Urothelium cell line (cell line): ENCODE measurements at regions not wholly inside any gene's neighbourhood (a gene's known extent, or its start where the extent isn't known, plus 50 kb on each side); places are given as distances from the start of the nearest gene placed in this dataset.

ENCODE experiments used
- DNase-seq: peaks from one replicate; pipeline ENCODE4 v3.0.0; 2011; ENCODE audit warnings: low spot score, mixed read lengths
- FAIRE-seq: peaks from 2 replicates; lab custom pipeline; 2011; peaks lifted over from hg19 to GRCh38; lab: Jason Lieb, UNC

DNA sequence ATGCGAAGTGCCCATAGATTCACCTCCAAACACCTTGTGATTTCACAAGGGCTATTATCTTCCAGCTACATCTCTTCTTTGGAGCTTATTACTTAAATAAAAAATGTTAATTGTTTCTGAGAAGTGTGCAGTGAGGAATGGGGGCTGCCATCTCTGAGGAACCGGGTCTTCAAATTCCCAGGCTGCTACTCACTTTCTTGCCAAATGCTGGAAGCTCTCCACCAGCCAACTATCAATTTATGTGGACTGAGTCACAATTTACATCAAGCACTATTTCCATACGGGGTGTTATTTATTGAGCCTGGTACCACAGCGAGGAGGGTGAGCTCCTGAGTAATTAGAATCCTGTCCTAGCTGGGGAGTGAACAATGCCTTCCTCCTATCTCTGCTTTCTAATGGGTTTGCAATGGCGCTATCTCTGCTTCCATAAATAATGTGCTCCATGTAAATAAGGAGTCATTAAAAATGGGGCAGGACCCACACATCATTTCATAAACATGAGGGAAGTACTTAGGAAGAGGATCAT lies 898.3 kb downstream of the VRK1 start:
- DNase-seq (no peak), FAIRE-seq (no peak)

DNA sequence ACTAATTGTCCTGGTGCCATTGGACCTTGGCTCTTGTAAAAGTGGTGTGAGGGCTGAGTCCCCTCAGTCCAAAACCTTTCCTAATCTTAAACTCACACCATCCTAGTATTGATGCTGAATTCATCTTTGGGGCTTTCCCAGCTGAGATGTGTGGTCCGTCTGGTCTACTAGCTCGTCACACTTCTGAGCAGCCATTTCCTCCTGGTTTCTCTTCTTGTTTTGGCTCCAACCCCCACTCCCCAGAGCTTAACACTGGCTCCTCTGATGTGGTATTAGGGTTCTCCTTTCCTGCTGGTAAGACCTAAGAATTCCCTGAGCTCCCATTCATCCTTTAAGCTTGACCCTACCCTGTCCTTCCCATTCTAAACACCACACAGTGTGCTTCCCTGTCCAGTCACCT lies 900.6 kb downstream of the VRK1 start:
- DNase-seq (no peak), FAIRE-seq (no peak)

DNA sequence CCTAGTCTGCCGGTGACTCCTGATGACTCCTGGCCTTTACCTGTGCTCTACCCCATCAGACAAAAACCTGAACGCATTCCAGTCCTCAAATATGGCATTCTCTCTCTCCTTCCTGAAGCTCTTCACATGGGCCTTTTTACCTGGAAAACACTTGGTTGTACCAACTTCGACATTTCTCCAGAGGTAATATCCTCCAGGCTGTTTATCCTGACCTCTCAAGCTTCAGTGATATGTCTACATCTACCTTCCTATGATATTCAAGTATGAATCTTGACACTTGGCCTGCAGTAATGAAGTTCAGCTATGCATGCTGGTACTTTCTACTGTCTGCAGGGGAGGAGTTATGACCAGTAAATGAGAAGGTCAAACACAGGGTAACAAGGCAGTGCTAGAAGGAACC lies 901.8 kb downstream of the VRK1 start:
- DNase-seq: no peak
- FAIRE-seq: no peak

DNA sequence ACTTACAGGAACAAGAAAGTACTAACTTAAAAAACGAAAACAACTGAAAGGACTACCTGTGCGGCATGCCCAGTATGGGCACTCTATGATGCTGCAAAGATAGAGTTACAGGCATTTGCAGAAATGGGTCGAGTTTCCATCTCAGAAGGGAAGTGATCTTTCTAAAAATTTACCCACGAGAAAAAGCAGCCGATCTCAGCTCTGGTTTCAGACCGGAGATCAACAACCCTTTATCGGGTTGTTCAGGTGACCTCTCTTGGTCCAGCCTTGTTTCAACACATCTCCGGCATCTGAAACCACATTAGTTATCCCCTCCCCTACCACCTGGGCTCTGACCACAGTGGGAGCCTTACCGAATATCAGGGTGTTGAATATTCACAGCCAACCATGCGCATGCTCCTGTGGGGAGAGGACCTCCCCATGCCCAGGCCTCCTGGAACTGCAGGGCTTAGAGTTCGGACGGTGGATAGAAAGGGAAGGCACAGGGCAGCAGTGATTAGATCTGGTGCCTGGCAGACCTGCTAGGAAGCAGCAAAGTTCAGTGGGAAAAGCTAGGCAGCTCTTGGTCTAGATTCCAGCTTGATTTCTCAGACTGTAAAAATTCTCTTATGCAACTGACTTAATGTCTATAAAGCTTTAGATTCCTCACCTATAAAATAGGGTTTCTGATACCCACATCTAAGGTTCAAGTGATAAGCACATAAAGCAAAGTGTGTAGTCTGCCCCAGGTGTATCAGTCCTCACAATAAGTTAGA lies 906.0 kb downstream of the VRK1 start:
- no peak for FAIRE-seq
- DNase-seq: no peak

DNA sequence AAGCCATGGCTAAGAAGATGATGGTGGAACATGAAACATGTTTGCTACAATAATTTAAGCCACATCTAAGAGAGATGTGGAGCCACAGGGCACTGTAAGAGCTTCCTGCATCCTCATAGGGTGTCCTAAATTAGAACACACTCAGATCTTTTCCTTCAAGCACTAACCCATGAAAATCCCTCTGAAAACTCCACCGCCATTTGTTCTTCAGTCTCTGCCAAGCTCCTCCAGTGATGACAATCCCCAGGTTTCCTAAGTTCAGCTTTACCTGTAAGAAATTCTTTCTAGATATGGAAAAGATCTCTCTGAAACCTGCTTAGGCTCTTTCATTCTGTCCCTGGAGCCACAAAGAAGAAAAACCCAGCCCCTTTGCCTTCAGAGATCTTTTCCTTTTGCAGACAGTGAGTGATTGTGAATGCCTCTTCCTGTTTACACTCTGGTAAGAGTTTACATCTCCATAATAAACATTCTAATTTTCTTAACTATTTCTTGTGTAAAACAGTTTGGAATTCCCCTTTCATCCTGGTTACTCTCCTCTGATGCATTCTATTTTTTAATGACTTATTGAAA lies 907.2 kb downstream of the VRK1 start:
- DNase-seq (no peak), FAIRE-seq (no peak)

DNA sequence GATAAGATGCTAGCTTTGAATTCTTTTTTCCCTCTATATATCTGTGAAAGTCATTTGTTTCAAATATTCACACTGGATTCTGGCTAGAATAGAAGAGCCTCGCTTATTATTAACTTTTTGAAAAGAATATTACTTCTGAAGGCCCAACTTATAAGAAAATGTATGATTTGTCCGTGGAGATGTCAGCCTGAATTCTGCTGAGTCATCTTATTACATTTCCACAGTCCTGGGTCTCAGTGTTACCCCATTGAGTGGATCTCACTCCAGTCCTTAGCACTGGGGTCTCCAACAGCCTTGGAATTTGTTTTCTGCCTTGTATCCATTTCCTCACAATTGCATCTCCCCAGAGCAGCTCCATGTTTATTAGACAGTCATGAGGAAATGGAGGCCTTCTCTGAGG lies 907.9 kb downstream of the VRK1 start:
- no peak for DNase-seq
- FAIRE-seq: no peak

- DNase-seq (no peak), FAIRE-seq (no peak)
Observed at GRCh38 chr14:97705976-97706375, 908.8 kb downstream of the VRK1 start.

DNA sequence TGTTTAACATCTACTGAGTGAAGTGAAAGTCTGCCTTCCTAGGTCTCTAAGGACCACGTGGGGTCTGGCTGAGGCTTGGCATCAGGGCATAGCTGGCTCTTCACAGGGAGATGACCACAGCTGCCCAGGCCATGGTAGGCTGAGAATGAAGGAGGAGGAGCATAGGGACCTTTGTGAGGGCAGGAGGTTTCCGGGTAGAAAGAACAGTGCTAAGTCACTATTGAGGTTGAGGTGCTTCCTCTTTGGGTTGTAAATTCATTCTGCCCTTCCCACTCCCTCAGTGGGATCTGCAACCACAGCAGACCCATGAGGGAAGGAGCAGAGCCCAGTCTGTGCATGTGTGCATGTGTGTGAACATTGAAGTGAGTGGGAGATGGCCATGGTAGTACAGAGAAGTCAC lies 909.6 kb downstream of the VRK1 start:
- no peak for FAIRE-seq
- DNase-seq: no peak

DNA sequence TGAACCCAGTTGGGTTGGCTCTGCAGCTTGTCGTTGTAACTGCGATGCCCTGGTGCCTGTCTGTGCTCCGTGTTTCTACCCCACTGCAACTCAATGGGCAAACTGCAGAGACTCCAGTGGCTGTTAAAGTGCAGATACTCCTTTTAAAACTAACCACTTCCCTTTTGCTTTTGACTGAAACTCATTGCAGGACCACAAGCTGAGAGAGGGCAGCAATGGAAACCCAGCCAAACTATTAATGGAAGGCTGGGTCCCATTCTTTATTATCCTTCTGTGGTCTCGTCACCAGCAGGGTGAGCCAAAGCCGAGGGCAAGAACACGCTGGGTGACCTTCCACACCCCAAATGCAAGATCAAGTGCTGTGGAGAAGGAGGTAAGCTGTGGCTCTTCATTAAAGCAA lies 910.4 kb downstream of the VRK1 start:
- FAIRE-seq: no peak
- no peak for DNase-seq

DNA sequence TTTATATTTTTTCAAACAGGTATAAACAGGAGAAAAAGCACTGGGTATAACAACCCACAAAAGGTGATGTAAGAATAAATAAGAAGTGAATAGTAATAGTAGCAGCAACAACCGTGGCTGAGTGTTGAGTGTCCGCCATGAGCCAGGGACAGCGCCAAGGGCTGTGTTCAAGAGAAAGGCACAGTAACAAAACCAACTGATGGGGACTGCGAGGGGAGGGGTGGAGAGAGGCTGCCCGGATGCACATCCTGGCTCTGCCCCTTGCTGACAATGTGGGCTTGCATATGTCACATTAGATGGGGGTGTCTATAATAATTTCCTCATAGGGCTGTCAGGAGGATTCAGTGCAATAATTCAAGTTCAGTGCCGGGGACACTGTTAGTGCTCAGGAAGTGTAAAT lies 912.4 kb downstream of the VRK1 start:
- DNase-seq (no peak), FAIRE-seq (no peak)

DNA sequence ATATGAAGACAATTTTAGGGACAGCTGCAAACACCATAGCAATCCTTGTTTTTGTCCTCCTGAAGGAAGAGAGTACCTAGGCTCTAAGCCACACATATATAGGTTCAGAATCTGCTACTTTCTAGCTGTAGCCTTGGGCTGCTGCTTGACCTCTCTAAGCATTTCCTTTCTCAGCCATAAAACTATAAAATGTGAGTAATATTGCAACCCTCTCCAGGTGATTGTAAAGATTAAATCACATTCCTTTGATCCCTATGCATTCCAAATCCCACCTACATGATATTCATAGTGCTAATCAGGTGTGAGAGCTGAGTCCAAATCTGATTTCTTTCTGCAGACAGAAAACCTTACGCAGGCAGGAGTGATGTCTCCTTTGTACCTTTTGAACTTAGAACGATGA lies 913.5 kb downstream of the VRK1 start:
- no peak for DNase-seq
- no peak for FAIRE-seq

- DNase-seq (no peak), FAIRE-seq (no peak)
Observed at GRCh38 chr14:97712471-97712870, 915.3 kb downstream of the VRK1 start.

GRCh38 chr14:97713023-97713422 lies 915.8 kb downstream of the VRK1 start:
- peak; percentile 44 for DNase-seq
- FAIRE-seq: no peak

- DNase-seq (no peak), FAIRE-seq (no peak)
Observed at GRCh38 chr14:97718886-97719442, 921.8 kb downstream of the VRK1 start.

- no peak for FAIRE-seq
Observed at GRCh38 chr14:97719931-97720330, 922.7 kb downstream of the VRK1 start.

GRCh38 chr14:97723351-97723750 lies 926.2 kb downstream of the VRK1 start:
- FAIRE-seq (no peak), DNase-seq (no peak)

More at GRCh38 chr14:97719931-97720330, 922.7 kb downstream of the VRK1 start:
- DNase-seq: no peak

DNA sequence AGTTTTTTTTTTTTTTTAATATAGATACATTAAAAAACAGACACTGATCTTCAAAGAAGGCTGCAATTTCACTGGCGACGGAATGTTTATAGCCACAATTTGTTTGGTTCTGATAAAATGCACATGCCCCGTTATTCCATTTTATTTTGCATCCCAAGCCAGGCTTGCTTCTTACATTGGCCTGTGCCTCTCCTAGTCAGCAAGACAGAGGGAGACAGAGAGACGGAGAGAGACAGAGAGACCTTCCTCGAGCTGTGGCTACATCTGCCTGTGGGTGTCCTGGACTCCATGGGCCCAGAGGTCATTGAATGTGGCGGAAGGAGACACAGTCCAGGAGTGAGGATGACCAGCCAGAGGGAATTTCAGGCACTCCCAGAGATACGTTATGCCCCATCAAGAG lies 926.6 kb downstream of the VRK1 start:
- FAIRE-seq: no peak
- DNase-seq: no peak

- FAIRE-seq: no peak
- DNase-seq: no peak
Observed at GRCh38 chr14:97724265-97724731, 927.1 kb downstream of the VRK1 start.

DNA sequence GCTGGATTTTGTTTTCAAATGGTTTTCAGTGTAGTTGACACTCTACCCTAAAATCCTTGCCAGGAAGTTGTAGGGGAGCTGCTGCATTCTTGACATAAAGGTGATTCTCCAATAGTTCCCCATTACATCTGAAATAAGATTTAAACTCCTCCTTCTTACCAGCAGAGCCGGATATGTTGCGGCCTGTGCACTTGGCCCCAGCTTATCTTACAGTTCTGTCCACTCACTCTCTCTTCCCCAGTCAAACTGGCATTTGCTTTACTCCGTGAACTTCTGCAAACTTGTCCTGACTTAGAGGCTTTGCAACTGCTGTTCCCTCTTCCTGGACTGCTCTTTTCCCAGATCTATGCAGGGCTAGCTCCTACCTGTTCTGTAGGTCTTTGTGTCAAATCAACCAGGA lies 929.5 kb downstream of the VRK1 start:
- no peak for FAIRE-seq
- DNase-seq: no peak

GRCh38 chr14:97730706-97731105 lies 933.5 kb downstream of the VRK1 start:
- no peak for FAIRE-seq
- no peak for DNase-seq

- no peak for FAIRE-seq
- DNase-seq: no peak
Observed at GRCh38 chr14:97731800-97732199, 934.6 kb downstream of the VRK1 start.

- FAIRE-seq (no peak), DNase-seq (no peak)
Observed at GRCh38 chr14:97747316-97747715, 950.1 kb downstream of the VRK1 start.
